ENCODE measurements at regions not wholly inside any gene's neighbourhood (a gene's known extent, or its start where the extent isn't known, plus 50 kb on each side); places are given as distances from the start of the nearest gene placed in this dataset.

DNA sequence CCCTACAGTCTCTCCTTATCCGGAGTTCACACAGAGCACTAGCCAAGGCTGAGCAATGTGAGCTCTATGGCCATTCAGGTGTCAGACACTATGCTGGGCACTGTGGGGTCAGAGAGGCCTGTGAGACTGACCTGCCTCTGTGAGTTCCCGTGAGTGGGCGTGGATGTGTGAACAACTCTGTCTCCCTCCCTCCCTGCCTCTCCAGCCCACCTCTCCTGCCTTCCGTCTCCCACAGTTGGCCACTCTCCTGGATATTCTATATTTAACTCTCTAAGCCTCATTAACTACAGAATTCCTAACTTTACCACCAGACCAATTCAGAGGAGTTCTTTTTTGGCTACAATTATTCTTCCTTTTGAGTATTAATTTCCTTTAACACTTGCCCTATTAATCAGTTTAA lies 191.6 kb upstream of the NCAM1 start:
- no peak for DNase-seq

DNA sequence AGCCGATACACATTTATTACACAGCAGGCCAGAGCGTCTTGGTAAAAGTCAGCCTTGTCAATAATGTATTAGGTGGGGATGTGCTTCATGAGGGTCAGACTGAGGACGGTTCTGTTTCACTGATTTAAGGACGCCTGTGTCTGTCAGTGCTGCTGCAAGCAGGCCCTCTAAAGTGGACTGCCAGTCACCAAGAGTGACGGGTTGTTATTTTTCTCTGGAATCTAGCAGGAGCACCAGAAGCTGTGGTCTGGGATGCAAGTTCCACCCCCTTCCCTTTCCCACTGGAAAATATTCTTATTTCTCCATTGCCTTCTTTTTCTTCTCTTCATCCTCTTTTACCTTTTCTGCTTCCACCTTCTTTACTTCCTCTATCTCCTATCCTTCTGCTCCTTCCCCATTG lies 191.2 kb upstream of the NCAM1 start:
- no peak for DNase-seq

DNA sequence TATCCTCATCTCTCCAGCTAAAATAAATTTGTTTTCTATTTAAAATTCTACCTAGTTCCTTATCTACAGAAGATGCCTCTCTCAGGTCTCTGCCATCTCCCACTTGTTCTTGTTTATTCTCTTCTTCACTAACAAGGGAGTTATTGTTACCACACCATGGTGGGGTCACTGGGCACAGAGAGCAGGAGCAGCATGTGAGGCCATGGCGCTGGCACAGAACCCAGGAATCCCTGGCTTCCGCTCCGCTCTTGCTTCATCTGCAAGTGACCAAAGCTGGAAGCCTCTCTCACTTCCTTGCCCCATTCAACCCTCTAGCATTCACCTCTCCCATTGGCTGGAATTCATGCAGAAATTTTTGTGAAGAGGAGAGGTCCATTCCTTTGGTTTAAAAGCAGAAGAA lies 190.7 kb upstream of the NCAM1 start:
- no peak for DNase-seq

DNA sequence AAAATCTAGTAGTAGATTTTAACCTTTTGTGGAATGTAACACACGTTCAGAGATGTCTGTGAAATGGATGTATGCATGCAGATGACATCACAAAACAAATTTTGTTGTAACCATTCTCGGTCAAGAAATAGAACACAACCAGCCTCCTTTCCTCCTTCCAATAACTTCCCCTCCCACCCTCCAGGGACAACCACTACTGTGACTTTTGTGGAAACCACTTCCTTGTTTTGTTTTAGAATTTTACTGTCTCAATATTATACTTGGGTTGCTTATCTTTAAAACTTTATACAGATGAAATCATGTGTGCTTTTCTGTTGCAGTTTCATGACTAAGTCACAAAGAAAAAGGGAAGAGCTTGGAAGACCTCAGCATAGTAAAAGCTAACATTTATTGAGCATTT lies 189.4 kb upstream of the NCAM1 start:
- DNase-seq, result no peak

DNA sequence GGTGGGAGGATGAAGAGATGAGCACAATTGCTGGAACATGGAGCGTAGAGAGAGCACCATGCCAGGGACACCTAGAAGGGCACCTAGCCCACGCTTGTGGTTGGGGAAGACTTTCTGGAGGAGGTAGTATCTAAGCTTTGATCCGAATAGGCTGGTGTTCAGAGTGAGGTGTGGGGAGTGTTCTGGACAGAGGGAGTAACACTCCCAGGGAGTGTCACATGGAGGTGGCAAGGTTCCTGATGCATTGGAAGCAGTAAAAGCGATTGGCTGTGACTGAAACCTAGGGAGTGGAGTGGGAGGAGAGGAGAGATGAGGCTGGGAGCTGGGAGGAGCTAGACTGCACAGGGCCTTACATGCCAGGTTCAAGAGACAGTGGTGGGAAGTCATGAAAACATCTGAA lies 188.0 kb upstream of the NCAM1 start:
- no peak for DNase-seq

DNA sequence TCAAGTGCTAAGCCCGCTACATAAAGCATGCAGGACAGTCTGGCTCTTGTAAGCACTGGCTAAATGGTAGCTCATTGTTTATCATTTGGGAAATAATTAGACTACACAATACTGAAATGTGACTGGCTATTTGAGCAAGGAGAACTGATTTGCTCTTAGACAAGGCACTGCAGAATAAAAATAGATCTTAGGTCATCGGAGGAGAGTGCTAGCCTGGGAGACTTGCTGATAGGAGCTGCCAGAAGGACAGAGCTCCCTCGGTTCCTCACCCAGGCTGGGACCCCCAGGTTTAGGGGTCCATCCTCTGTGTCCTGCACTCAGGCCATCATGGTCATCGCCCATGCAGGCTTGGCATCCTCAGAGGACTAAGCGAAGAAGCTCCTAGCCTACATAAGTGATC lies 184.4 kb upstream of the NCAM1 start:
- no peak for DNase-seq

DNA sequence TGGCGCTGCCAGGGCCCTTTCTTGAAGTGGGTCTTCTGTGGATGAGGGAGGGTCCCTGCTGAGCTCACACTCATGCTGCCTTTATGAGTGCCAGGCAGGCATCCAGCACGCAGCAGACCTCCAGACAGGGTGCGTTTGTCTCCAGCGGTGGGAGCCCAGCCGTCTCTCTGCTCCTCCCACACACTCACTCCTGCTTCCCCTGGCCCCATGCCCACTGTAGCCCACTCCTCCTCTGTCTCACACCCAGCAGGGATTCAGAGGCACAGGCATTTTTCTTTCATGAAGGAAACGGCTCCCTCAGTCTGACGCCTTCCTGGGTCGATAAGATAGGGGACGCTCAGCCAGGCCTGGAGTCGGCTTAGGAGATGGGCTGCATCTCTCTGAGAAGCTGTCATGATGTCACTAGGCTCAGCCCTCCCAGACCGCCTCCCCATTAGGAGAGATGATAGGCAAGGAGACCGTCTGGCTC lies 183.9 kb upstream of the NCAM1 start:
- DNase-seq, result no peak

DNA sequence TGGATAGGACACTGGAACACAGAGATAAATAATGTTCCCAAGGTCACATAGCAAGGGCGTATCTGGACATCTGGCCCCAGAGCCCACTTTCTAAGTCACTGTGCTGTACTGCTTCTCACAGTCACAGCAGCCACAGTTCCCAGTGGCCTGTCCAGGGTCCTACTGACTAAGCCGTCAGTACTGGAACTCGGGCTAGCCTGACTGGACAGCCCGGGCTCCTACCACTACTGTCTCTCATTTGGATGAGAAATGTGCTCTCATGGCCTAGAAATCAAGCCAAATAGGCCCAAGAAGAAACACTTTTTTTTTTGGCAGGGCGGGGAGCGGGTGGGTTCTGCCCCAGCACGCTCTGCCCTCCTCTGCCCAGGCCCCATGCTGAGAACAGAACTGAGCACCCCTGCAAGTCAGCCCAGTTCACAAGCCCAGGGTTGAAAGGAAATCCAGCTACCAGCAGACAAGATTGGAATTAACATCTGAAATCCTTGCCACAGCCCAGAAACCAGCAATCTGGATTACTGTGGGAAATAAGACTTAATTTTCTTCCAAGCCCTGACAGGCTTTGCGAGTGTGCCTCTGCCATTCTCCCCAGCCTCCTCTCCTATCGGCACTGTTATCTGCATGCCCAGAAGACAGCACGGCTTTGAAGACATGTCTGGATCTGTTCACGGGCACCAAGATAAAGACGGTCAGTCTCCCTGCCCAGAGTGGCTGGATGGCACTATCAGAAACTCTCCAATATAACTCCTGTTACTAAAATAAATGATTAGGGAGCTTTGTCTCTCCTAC lies 182.9 kb upstream of the NCAM1 start:
- DNase-seq, result no peak

DNA sequence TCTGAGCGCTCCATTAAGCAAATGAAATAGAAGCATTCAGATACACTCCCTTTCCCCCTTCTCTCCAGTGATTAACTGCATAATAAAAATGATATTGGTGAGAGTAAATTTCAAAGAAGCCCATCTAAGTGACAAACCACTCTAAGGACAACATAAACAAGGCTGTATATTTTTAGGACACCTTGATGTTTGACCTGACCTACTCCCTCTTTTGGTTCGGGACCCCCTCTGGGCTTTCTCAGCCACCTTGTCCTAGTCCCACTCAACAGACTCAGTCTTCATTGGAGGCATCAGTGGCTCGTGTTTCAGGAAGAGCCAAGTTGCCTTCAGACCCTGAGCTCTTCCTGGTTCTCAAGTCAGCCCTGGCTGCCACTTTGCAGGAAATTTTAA lies 182.3 kb upstream of the NCAM1 start:
- no peak for DNase-seq

DNA sequence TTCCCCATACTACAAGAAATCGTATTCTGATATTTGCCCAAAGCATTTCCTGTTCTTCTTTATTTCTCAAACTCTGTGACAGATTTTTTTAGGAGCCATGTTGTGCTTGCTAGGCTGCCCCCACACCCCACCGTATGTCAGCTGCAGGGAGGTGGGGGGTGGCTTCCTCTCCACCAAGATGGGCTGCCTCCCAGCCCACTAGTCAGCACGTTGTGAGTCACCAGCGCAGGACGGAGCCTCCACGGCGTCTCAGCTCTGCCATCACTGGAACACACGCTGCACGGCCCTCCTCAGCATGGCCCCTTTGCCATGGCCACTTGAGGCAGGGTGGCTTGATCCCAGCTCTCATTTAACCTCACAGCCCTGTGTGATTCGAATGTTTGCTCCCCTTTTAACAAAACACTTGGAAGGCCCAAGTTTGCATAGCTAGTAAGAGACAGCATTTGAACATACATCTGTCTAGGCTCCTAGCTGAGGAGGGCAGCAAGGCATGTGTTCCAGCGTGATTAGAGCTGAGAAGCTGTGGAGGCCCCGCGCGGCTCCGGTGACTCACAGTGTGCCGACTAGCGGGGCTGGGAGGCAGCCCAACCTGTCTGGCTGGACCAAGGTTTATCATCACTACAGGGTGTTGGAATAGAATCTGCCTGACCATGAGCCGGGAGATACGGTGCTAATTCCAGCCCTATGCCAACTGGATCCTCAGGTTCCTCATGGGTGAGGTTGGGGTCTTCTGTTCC lies 180.7 kb upstream of the NCAM1 start:
- no peak for DNase-seq

DNA sequence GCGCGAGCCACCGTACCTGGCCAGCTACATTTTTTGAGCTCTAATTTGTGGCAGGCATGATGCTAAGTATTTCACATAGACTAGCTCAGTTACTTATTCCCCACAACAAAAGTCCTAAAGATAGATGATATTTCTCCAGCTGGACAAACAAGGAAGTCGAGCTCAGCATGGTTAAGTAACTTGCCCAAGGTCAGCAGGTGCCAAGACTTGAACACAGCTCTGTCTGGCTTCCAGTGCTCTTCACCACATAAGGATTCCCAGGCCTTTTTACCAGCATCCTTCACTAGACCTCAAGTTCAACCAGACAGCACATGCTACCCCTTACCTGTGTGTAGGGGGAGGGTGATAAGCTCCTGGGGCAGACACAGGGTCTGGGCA lies 177.3 kb upstream of the NCAM1 start:
- no peak for DNase-seq

DNA sequence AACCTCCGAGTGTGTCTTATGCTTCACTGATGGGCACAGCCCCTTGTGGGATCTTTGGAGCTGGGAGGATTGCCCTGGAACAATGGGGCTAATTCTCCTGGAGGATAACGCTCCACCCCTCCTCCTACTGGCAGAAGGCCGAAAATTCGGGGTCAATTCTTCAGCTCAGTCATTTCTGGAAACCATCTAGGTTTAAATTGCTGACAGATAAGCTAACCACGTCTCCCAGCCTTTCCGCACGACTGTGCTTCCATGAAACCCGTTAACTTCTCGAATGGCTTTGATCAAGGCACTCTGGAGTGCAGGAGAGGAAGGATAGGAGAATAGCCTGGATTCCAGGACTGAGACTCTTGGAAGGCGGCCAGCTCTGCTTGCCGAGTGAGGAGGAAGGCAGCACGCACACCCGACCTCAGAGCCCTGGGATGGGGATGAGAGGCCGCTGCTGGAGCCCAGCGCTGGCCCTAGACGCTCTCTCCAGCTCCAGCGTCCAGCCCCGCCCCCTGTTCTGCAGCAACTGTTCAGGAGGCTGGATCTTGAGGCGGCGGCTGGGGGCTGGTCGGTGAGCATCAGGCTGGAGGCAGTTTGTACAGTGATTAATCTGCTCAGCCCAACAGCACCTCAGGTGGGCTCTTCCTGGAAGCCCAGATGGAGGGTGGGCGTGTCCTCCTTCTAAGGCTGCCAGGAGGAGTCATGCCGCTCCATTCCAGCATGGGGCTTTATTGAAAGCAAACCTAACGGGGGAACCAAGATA lies 176.7 kb upstream of the NCAM1 start:
- no peak for DNase-seq

DNA sequence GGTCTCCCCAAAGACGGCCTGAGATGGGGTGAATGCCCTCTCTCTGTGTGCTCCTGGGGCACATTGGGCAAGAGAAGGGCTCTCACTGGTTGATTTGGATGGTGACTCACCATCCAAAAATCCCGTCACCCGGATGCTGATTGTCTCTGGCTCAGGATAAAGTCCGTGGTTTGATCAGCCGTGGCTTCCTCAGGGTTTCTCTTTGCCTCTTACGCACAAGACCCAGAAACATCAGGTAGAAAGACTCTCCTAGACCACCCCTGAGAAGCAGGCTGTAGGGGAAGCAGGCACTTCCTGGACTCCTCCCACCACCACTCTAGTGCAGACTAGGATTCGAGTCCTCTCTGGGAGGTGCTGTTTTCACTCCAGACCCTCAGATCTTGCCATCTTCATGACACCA lies 176.1 kb upstream of the NCAM1 start:
- DNase-seq, result no peak

DNA sequence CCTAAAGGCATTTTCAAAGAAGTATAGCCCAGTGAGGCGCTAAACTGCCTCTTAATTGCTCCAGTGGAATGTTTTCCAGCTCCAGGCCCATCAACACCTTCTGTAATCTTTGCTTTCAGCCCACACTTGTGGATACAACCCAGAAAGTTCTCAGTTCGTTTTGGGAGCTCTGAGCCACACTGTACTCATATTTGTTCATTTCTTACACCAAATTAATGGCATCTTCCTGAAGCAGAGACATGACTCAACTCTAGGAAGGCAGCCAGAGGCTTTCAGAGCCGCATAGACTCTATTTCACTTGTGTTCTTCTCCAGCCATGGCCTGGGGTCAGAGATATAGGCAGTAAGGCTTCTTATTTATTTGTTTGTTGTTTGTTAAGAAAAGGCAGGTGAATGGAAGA lies 175.5 kb upstream of the NCAM1 start:
- DNase-seq, result no peak

DNA sequence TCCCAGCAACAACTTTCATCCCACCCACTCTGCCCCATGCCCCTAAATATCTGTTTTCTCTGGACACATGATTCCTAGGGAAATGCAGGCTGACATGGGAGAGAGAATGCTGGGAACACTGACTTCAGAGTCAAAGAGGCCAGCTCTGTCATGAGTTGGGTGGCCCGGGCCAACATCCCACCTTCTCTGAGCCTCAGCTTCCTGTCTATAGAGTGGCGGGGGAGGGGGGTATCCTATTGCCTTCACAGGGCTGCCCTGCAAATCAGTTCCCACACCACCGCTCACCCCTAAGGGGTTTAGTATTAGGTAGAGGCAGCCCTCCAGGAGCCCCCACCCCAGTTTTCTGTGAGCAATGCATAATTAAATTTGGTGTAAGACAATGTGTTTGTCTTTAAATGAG lies 175.0 kb upstream of the NCAM1 start:
- DNase-seq, result no peak

DNA sequence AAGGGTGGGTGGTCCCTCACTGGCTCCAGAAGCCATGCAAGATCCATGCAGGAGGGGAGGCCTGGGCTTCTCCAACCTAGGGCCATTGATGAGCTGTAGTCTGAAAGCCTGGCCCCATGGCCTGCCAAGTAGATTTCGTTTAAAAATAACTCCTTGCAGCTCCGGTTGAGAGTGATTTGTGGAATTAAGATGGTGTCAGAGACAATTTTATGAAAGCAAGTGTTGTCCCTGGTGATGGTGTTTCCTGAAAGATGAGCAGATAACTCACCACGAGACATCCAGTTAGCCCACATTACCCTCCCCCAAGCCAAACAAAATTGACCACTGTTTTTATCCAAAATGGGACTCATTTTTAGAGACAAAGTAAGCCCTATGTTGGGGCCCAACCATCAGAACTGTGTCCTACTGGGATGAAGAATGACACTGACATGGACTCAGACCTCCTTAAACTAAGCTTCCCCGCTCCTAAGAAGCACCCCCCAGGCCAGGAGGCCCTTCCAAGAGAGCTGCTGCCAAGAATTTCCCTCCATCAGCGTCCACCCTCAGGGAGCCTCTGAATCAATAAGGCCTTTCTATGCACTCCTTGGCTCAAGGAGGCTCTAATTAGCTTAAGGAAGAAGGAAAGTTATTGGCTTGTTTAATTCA lies 174.2 kb upstream of the NCAM1 start:
- no peak for DNase-seq

DNA sequence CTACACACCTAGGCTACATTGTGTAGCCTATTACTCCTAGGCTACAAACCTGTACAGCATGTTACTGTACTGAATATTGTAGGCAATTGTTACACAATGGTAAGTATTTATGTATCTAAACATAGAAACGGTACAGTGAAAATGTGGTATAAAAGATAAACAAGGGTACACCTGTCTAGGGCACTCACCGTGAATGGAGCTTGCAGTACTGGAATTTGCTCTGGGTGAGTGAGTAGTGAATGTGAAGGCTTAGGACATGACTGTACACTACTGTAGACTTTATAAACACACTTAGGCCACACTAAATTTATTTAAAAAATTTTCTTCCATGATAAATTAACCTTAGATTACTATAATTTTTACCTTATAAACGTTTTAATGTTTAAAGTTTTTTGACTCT lies 171.7 kb upstream of the NCAM1 start:
- no peak for DNase-seq

DNA sequence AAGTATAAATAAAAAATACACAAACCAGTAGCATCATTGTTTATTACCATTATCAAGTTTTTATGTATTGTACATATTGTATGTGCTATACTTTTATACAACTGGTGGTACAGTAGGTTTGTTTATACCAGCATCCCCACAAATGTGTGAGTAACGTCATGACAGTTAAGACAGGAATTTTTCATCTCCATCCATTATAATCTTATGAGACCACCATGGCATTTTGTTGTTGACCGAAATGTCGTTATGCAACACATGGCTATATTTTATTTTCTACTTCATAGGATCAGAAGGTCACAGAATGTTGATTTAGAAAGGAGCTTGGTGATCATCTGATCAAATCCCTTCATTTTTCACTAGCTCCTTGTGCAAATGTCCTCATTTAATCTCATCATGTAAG lies 170.9 kb upstream of the NCAM1 start:
- no peak for DNase-seq

DNA sequence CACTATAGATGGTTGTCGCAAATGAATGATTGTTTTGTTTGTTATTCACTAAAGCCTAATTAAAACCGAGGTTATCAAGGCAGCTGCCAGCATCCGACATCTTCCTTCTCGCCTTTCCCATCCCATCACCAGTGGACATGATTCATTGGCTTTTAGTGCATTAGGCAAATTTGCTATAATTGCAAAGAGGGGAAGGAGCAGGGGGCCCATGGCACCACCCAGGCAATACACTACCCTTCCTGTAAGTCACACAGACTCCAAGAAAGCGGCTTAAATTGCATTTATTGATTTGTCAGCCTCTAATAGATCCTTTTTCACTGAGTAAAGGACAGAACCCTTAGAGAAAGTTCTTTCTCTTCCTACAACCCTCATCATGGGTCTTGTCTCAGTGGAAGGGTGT lies 169.2 kb upstream of the NCAM1 start:
- DNase-seq, result no peak

DNA sequence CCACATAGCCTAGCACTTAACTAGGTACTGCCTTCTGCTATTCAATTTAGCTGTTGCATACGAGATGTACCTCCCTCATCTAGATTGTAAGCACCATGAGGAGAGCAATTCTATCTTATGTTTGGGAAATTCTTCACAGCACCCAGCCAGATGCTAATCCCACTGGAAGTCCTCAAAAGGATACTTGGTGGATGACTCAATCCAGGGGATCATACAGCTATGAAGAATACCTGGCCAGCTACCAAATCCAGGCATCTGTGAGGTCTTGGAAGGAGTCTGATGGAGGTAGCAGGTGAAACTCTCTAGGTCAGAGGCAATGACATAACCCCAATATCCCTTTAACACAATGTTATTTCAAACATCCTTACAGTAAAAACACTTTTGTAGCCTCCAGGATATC lies 167.8 kb upstream of the NCAM1 start:
- no peak for DNase-seq

DNA sequence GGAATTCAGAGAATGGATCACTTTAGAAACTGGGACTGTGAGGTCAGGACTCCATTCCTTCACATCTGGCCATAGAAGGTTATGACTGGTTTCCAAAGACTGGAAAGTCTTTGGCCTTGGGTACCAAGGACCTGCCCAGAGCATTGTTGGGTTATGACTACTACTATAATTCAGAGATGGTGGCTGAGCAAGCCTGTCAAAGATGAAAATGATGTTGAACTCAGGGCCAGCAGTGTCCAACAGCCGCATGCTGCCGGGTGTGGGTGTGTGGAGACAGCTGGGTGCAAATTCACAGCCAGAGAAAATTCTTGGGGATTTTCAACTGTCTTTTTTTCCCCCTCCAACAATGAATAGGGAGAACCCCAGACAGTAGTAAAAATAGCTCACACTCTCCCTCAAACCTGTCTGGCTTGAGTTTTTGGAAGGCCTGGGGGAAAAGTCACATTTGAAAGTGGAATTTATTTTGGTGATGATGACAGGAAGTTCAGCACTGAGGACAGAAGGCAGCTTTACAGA lies 166.8 kb upstream of the NCAM1 start:
- DNase-seq, result no peak

DNA sequence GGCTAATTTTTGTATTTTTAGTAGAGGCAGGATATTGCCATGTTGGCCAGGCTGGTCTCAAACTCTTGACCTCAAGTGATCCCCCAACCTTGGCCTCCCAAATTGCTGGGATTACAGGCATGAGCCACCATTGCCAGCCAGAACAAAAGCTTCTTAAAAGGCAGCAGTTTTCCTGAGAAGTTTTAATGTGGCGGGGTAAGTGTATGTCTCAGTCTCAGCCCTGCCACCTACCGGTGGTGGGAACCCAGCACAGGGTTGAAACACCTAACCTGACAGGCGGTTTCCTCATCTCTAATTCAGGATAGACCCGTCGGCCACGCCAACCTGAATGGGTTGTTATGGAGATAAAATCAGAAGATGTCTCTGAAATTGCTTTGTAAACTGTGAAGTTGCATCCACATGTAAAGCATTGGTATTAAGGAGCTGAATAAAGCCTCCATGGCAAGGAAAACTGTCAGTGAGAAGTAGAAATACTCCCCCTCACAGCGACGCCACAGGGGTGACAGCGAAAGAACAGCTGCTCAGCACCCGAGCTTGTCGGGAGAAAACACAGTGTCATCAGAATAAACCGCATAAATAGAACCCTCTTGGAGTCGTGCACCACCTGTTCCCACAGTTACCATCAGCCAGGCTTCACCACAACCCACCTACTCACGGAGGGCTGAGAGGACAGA lies 165.9 kb upstream of the NCAM1 start:
- peak in 1 of 2 experiments; percentile 22 for DNase-seq

Measured in NCI-H187 (cell line).